Thoracic aorta (tissue), 2 donors: ENCODE measurements at regions not wholly inside any gene's neighbourhood (a gene's known extent, or its start where the extent isn't known, plus 50 kb on each side); places are given as distances from the start of the nearest gene placed in this dataset.
"Not testable (repeated sequence)": the region's sequence is repeated elsewhere in the genome, so short reads cannot be mapped to it uniquely, and the experiment has no call there.

ENCODE experiments used
- ATAC-seq: fragments of 150-250 bp; one replicate; pipeline ENCODE4 v1.8.0; 2017; ENCODE audit warnings: low read depth; ENCODE audit not compliant: insufficient number of reproducible peaks, low FRiP score
- DNase-seq: peaks from one replicate; pipeline ENCODE4 v3.0.0-alpha.2; 2020; ENCODE audit warnings: low spot score
- H3K27ac ChIP-seq, 2 donors: fragments of 200-600 bp; sonication (generic); 1 replicate in 1 of 2; 2 replicates in 1 of 2; pipeline ENCODE4 v1.5.1; 2016; ENCODE audit warnings: mild to moderate bottlenecking in 2 of 2, moderate library complexity in 2 of 2
- H3K27me3 ChIP-seq: fragments of 200-600 bp; sonication (generic); replicated peaks from 2 replicates; pipeline ENCODE4 v1.6.0; 2016; ENCODE audit warnings: mild to moderate bottlenecking; ENCODE audit not compliant: insufficient read depth
- H3K36me3 ChIP-seq: fragments of 200-600 bp; sonication (generic); one replicate; pipeline ENCODE4 v1.5.1; 2016
- H3K4me1 ChIP-seq, 2 donors: fragments of 200-600 bp; sonication (generic); 1 replicate in 1 of 2; 2 replicates in 1 of 2; pipeline versions ENCODE4 v1.5.1 to v1.6.0; 2016; ENCODE audit warnings: low read depth in 2 of 2, mild to moderate bottlenecking in 1 of 2; ENCODE audit not compliant: control insufficient read depth in 1 of 2
- H3K4me3 ChIP-seq: fragments of 200-600 bp; sonication (generic); 2 replicates; pipeline ENCODE4 v1.5.1; 2016; ENCODE audit warnings: mild to moderate bottlenecking
- H3K9me3 ChIP-seq: fragments of 200-600 bp; sonication (generic); 2 replicates; pipeline ENCODE4 v1.5.1; 2016
- TF ChIP-seq, protein P1 (sequence below): fragments of 200-600 bp; sonication (generic); IDR thresholded peaks from one replicate; pipeline ENCODE4 v1.5.1; 2019; ENCODE audit warnings: antibody characterized with exemption

DNA sequence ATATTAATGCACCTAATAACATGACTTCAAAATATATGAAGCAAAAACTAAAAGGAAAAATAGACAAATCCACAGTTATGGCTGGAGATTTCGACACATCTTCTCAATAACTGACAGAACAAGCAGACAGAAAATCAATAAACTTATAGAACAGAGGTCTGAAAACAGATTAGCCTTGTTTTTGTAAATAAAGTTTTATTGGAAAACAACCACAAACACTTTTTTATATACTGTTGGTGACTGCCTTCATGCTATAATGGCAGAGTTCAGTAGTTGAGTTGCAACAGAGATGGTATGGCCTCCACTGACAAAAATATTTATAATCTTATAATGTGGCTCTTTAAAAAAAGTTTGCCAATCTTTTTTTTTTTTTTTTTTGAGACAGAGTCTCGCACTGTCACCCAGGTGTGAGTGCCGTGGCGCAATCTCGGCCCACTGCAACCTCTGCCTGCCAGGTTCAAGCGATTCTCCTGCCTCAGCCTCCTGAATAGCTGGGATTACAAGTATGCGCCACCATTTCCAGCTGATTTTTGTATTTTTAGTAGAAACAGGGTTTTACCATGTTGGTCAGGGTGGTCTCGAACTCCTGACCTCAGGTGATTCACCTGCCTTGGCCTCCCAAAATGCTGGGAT, 52.2 kb upstream of the GATA2 start:
- H3K27ac ChIP-seq = no peak overlapping the region
- TF ChIP-seq, protein P1, sequence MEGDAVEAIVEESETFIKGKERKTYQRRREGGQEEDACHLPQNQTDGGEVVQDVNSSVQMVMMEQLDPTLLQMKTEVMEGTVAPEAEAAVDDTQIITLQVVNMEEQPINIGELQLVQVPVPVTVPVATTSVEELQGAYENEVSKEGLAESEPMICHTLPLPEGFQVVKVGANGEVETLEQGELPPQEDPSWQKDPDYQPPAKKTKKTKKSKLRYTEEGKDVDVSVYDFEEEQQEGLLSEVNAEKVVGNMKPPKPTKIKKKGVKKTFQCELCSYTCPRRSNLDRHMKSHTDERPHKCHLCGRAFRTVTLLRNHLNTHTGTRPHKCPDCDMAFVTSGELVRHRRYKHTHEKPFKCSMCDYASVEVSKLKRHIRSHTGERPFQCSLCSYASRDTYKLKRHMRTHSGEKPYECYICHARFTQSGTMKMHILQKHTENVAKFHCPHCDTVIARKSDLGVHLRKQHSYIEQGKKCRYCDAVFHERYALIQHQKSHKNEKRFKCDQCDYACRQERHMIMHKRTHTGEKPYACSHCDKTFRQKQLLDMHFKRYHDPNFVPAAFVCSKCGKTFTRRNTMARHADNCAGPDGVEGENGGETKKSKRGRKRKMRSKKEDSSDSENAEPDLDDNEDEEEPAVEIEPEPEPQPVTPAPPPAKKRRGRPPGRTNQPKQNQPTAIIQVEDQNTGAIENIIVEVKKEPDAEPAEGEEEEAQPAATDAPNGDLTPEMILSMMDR = no peak

GRCh38 chr3:128544190-128544589, 51.2 kb upstream of the GATA2 start:
- H3K36me3 ChIP-seq = no peaks in the 10 kb centered on the region
- TF ChIP-seq, protein P1 = no peak
- H3K4me1 ChIP-seq = peaks cover 0 to 5% of the 10 kb centered on the region in 2 donors
- H3K27ac ChIP-seq = no peak overlapping the region
- no peak for ATAC-seq
- H3K27me3 ChIP-seq = no peaks in the 10 kb centered on the region
- peaks cover 3% of the 10 kb centered on the region for H3K9me3 ChIP-seq
- H3K4me3 ChIP-seq = no peak overlapping the region
- DNase-seq = no peak

More for the DNA sequence above, 52.2 kb upstream of the GATA2 start:
- H3K4me1 ChIP-seq = peaks cover 0 to 10% of the 10 kb centered on the region in 2 donors
- H3K36me3 ChIP-seq = no peaks in the 10 kb centered on the region
- H3K4me3 ChIP-seq = no peak overlapping the region
- H3K9me3 ChIP-seq = peaks cover 3% of the 10 kb centered on the region
- no peak for DNase-seq
- no peaks in the 10 kb centered on the region for H3K27me3 ChIP-seq
- ATAC-seq = no peak

DNA sequence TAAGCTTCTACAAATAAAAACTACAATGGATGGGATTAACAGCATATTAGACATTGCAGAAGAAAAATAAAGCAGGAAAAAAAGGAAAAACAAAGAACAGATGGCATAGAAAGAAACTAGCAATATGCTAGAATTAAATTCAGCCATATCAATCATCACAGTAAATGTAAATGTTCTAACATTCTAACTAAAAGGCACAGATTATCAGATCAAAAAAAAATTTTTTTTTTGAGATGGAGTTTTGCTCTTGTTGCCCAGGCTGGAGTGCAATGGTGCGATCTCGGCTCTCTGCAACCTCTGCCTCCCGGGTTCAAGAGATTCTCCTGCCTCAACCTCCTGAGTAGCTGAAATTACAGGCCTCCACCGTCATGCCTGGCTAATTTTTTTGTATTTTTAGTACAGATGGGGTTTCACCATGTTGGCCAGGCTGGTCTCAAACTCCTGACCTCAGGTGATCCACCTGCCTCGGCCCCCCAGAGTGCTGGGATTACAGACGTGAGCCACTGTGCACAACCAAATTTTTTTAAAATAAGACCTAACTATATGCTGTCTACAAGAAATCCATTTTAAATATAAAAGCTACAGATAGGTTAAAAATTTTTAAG, 50.7 kb upstream of the GATA2 start:
- H3K27ac ChIP-seq, H3K36me3 ChIP-seq, H3K9me3 ChIP-seq, H3K27me3 ChIP-seq, DNase-seq, ATAC-seq, H3K4me3 ChIP-seq, H3K4me1 ChIP-seq: not testable (repeated sequence)
